Right ventricle myocardium inferior (tissue), 1 donor: ENCODE measurements at regions not wholly inside any gene's neighbourhood (a gene's known extent, or its start where the extent isn't known, plus 50 kb on each side); places are given as distances from the start of the nearest gene placed in this dataset.

ENCODE experiments used
- ATAC-seq: fragments of 200-7000 bp; cut with Tn5 transposase; one replicate; pipeline ENCODE4 v1.9.1; 2020; ENCODE audit warnings: mild to moderate bottlenecking, moderate library complexity
- DNase-seq: peaks from one replicate; pipeline ENCODE4 v3.0.0; 2021; ENCODE audit errors: missing footprints
- intact Hi-C: fragments of 100-400 bp; cut with DNase I; formaldehyde crosslinking; loops from one replicate; pipeline ENCODE4 v1.11.0; 2022
- donor health status: DM: no; HTN: yes; CAD: no; lungs with severe emphysema.

DNA sequence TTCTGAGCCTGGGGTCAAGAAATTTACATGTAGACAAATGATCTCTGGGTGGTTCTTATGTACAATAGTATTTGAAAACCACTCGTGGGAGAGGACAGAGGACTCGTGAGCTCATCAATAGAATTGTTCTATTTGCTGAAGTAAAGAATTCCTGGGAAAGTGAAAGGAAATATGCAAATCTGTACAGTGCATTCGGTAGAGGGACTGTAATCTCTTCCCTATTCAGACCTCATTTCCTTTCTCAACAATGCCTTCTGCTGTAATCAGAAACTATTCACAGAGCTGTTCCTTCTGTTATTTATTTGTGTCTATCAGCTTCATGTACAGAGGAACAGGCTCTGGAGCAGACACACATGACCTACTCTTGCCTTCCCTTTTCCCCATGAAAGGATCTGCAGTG, 709.4 kb upstream of the KIRREL3 start:
- no peak for ATAC-seq
- intact Hi-C loops = no loop called here

DNA sequence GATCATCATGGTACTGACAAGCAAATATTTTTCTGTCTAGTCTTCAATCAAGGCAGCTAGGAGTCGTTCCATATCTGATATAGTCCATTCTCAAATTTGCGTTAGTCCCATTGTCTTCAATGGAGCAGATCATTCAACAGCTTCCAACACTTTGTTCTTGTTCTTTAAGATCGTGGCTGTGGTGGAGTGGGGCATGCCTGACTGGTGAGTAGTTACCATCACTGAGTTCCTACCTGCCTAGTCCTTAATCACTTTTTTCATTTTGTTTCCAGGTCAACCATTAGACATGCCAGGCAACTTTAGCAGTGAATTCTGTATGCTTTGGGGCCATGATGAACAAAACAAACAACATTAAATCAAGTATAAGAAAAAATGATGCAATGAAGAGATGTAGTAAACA, 693.1 kb upstream of the KIRREL3 start:
- DNase-seq = no peak
- intact Hi-C loops = no loop called here
- ATAC-seq = no peak

More for the DNA sequence above, 709.4 kb upstream of the KIRREL3 start:
- DNase-seq = no peak

DNA sequence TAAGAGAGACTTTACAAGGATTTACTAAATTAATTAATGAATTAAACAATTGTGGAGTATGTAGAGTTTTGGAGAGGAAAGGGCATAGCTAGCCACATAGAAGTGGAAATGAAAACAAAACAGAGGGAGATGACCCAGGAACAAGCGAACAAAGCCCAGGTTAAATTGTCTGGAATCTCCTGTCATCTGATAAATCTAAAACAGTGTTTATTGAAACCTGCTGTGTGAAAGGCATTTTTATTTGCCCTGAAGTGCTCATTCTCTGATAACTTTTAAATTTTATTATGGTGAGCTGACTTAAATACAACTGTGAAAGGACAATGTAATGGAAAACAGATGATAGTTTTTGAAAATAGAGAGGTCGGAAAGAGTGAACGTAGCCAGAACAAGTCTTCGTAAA, 682.8 kb upstream of the KIRREL3 start:
- ATAC-seq (no peak), DNase-seq (no peak)
- intact Hi-C loops = no loop called here

DNA sequence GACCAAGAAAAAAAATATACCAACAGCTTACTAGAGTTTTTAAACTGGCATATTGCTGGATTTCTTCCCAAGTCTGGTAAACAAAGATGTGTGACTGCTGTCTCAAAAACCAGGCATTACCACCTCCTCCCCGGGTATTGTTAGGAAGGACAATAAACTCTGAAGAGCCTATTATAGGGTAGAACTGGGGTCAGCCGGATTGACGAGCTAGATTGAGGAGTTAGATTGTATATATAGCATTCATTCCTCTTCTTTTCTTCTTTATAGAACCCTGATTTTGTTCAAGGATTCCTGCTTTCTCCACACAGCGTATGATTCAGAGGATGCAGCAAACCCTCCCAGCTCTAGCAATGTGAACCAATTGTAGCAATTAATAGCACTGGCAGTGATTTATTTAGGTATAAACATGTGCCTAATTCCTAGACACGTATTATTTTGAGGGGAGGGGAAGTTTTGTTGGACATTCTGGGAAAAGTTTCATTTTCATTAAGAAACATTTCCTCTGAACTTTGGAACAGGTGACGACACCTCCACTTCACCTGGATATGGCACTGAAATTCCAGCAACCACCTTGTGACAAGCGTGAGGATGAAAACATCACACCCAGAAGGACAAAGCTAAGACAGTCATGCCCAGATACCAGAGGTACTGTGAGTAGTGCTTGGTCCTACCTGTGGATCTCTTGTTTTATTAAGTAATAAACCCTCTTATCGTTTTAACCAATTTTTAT, 679.4 kb upstream of the KIRREL3 start:
- ATAC-seq (no peak), DNase-seq (no peak)
- intact Hi-C loops = no loop called here

DNA sequence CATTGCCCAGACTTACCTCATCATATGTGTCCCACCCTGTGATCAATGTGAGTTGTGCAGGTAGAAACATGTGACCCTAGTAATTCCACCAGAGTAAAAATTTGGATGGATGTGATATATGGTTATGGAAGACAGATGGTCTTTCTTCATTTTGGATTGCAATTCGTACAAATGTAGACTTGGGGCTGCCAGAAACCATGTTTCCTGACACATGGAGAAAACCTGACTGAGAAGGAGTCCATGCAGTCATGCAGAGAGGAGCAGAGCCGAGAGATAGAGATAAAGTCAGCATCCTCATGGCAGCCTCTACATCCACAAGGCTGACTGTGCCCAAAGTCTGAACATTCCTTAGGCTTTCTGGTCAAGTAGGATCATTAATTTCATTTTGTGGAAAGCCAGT, 678.1 kb upstream of the KIRREL3 start:
- ATAC-seq = no peak
- intact Hi-C loops = no loop called here

DNA sequence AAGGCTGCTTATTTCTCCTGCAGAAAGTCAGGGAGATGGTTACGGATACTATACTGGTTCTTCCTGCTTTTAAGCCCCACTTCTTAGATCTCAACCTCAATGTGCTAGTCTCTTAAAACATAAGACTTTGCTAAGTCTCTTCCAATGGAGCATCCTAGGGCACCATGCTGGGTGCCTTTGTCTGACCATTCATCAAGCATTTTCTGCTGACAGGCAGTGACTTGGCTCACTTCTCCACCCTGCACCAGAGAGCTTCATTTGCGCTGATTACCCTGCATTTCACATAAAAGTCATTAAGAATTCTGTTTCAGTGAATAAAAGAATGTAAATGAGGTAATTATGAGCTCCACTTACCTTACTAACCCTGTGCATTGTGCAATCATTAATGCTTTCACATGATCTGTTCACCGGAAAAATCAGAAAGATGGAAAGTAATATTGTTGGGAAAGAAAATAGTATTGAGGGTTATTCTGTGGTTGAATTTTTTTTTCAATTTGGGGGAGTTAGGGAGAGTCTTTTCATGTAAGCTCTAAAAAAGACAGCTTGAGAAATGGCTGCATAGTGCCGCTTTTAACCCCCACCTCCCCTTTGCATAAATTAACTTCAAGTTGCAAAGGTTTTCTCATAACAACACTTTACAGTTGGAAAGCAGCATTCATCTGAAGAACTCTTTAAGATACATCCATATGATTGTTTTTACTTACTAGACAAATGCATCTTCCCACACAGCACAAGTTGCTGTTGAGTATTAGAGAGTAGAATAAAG, 677.3 kb upstream of the KIRREL3 start:
- no peak for DNase-seq
- intact Hi-C loops = no loop called here
- ATAC-seq = no peak

More for the DNA sequence above, 678.1 kb upstream of the KIRREL3 start:
- DNase-seq = no peak

DNA sequence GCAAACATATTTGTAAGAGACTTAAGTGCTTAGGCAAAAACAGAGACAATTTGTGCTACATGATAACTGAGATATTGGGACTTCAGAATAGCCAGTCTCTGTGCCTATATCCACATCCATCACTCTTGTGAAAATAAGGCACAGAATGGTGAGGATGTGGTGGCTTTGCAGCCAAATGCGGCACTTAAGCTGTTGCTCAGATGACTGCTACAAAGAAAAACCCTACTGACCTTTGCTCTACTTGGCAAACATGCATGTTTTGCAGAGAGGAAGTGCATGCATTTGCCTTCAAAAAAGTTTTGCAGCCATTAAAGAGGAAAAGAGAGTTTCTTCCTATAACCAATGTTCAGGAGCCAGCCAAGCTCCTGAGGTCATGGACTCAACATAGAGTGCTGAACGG, 675.0 kb upstream of the KIRREL3 start:
- no peak for ATAC-seq
- no peak for DNase-seq
- intact Hi-C loops = no loop called here

DNA sequence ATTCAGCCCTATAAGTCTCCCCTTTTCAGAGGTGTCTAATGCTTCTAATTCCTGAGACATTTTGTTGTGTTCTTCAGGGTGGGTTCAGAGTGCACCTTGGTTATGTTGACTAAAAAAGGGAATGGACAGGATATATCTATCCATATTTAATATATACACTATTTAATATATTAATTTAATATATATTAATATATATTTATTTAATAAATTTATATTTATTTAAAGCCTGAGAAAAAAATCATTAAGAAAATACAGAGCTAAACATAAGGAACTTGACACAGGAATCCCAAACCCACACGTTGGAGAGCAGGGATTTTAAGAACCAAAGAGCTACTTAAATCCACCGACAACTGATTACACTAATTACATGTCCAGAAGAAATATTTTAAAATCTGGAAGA, 674.2 kb upstream of the KIRREL3 start:
- ATAC-seq (no peak), DNase-seq (no peak)
- intact Hi-C loops = no loop called here

DNA sequence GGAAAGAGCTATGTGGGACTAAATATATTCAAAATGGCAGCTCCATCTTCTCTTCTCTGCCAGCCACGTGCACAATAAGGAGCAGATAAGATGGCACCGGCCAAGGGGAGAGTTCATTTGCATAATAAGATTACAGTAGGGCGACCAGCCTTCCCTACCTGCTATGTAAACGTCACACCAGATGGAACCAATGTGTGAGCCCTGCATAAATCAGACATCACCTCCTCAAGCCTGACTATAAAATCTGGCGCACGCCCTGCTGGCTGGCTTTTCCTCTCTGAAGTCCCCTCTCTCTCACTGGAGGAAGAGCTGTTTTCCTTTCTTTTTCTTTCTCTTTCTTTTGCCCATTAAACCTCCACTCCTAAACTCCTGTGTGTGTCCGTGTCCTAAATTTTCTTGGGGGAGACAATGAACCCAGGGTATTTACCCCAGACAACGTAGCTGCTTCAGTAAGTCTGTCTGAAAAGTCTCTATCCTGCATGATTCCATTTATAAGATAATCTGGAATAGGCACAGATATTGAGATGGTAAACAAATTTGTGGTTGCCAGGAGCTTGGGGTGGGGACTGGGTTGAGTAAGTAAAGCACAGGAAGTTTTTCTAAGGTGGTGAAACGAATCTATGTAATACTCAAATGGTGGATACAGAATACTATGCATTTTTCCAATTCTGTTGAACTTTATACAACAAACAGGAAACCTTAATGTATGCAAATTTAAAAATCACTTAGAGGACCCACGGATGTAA, 670.0 kb upstream of the KIRREL3 start:
- intact Hi-C loops = no loop called here
- ATAC-seq (no peak), DNase-seq (no peak)

DNA sequence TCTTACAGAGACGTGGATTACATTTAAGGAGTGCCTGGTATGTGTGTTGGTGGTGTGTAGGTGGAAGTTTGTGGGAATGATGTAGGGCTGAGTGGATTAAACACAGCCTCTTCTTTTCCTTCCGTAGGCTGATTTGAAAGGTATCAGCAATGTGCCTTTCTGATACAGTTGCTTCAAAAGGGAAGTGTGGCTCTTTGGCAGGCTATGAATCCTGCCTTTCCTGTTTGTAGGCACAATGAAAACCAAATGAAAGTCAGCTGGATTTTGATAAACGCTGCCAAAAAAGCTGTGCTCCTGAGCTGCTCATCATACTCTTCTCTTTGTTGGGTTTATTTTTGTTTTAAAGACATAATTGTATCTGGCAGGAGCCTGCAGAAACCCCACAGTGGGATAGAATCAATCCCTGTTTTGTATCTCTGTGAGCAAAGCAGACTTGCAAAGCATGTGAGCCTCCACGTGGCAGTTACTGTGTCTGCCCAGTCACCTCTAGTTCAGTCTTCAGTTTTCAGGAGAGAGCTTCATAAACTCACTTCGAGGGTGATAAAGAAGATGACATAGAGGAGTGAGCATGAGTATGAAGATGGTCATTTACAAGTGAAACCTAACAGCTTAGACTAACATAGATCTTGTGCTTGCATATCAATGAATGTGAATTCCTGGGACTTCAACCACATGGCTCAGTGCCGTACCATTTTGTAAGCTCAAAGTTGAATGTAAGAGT, 655.7 kb upstream of the KIRREL3 start:
- intact Hi-C loops = no loop called here
- no peak for ATAC-seq

DNA sequence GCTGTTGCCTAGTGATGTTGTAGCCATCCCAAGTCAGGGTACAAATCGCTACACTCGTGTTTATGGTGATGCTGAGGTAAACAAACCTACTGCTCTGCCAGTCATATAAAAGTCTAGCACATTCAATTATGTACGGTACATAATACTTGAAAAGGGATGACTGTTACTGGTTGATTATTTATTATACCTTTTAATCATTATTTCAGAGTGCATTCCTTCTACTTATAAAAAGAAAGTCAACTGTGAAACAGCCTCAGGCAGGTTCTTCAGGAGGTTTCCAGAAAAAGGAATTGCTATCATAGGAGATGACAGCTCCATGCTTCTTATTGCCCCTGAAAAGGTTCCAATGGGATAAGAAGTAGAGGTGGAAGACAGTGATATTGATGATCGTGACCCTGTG, 652.5 kb upstream of the KIRREL3 start:
- DNase-seq (no peak), ATAC-seq (no peak)
- intact Hi-C loops = no loop called here

More for the DNA sequence above, 655.7 kb upstream of the KIRREL3 start:
- no peak for DNase-seq

DNA sequence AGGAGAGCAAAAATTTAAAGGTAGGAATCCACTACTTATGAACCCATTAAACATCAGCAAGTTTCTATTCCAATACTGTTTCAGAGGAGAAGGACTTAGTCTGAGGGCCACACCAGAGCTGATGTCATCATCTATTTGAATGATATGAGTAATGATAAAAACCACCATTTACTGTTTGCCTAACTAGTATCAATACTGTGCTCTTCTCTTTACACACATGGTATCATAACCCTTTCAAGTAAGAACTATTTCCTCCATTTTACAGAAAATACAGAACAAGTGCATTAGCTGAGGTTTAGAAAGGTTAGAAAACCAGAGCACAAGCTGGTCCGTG, 651.3 kb upstream of the KIRREL3 start:
- intact Hi-C loops = no loop called here
- DNase-seq (no peak), ATAC-seq (no peak)

DNA sequence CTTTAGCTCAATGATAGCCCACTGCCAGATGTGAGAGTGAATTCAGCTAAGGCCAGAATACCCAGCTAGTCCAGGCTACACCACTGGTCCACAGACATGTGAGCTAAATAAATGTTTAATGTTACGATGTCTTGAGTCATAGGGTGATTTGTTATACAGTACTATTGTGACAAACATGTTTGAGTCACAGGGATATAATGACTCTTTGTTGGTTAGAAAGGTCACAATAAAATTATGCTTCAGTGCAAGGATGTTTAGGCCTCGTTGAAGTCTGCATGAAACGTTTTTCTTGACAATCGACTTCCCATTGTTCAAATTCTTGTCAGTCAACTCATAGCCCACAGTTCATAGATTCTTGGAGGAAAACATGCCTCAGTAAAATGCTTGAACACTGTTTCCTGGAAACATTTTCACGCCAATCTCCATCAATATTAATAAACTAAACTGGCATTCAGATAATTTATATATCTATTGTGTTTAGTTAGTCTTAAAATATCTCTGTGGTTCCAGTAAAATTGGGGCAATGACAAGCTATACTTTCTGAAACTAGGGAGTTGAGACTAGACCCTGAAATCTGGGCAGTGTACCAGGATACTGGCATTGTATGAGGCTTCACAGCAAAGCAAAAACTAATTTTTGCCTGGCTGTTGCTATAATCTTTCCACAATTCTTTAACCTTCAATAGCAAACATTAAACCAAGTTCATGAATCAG, 650.8 kb upstream of the KIRREL3 start:
- ATAC-seq = no peak
- no peak for DNase-seq
- intact Hi-C loops = no loop called here

DNA sequence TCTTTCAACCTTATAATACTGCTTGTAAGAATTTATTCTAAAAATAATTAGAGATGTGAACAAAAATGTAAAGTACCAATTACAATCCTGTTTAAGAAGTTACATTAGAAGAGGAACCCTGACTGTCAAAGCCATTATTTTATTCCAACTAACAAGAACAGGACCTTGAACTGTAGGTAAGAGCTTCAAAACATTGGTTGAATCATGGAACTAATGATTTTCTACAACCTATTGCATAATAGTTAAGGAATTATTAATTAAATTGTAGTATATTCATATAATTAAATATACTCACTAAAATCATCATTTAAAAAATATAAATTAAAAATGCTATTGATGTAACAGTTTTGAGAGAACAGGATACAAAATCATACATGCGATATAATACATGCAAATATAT, 649.4 kb upstream of the KIRREL3 start:
- no peak for ATAC-seq
- DNase-seq = no peak
- intact Hi-C loops = no loop called here

DNA sequence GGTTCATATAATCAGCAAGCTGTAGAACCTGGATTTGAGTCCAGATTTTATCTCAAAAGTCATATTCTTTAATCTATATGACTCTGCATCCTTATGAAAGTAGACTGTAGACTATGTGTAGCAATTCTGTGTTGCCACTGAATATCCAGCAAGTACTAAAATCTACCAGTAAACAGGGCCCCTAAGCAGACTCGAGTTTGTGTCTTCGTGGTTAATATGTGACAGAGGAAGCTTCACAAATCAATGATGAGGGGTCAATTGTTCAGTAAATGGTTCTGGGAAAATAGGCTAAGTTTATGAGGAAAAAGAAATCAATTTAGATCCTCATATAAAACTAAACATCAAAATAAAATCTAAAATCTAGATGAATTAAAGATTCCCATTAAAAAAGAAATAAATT, 648.5 kb upstream of the KIRREL3 start:
- ATAC-seq (no peak), DNase-seq (no peak)
- intact Hi-C loops = no loop called here

DNA sequence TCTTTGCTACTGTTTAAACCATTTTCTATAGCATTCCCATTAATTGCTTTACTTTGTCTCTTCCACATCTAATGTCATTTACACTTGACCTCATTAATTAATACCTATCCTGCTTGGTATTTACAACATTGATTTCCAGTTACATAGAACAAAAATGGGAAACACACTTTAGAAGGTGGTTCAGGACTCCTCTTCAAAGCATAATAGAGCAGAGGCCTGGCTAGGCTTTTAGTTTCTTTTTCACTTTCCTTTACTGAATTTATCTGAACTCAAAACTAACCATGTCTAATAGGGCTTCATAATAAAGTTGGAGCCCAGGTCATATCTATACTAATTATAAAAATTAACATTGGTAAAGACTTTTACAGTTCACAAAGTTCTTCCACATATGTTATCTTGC, 648.0 kb upstream of the KIRREL3 start:
- intact Hi-C loops = no loop called here
- DNase-seq (no peak), ATAC-seq (no peak)

DNA sequence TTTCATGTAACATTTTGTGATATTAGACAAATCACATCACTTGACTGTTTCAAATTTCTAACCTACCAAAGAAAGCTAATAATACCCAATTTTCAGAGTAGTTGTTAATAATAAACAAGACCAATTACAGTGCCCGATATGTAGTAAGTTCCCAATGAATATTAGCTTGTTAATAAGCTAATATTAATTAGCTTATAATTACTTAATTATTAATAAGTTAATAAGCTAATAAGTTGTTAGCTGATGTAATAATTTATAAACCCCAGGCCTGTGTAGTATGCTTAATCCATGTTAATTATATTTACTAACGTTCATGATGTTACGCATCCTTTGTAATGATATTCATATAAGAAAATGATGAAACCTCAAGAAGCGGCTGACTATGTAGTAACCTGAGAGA, 643.8 kb upstream of the KIRREL3 start:
- ATAC-seq (no peak), DNase-seq (no peak)
- intact Hi-C loops = no loop called here

DNA sequence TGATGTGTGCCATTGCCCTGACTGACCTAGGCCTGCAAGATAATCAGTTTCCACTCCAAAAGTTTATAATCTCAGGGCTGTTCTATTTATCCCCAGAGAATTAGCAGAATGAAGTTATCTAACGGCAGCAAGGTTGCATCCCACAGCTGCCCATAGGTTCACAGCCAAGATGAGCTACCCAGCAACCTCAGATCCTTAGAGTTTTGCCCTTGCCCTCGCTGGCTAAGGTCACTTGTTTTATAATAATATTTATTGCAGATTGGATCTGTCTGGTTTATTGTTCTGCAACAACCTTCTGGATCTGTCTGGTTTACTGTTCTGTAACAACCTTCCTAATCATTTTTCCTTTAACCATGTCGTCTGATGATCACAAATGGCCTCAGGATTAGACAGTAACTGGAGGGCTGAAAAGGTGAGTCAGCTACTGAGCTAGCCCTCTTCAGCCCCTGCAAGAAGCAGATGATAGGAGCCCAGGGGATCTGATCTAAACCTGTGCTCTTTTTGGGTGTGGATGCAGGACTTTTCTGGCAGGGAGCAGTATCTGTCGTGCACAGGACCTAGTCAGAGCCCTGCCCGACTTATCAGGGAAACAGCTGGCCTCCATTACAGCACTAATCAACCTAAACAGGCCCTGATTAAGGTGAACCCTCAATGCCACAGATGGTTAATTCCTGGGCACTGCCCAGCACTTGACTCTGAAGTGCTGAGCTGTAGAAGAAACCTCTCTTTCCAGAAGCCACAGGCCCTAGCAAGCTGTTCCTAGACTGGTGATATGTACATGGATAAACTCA, 642.9 kb upstream of the KIRREL3 start:
- intact Hi-C loops = no loop called here
- DNase-seq (no peak), ATAC-seq (no peak)
